ENCODE measurements at regions not wholly inside any gene's neighbourhood (a gene's known extent, or its start where the extent isn't known, plus 50 kb on each side); places are given as distances from the start of the nearest gene placed in this dataset.

DNA sequence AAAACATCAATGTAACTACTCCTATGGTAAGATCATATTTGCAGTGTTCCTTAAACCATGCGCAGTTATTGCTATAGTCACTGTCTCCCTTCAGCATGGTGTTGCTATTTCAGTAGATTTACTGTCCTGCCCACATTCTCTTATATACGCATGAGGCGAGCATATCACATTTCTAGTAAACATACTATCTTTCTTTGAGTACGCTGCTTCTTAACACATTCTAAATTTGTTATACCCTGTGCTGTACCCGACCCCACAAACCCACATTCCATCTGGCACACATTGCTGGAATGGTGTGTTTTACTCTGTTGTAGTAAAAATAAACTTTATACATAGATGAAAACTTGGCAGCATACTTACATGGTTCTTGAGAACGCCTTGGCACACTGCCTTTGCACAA is 163.3 kb downstream of the QPCT start:
- Histone ChIP-seq H3K4me1 (peaks cover 7 to 33% (median 28%) of the 10 kb centered on the region in 4 donors), H3K4me3 (no peak overlapping the region), H3K9me3 (peaks cover 0 to 4% (median 0%) of the 10 kb centered on the region in 4 donors), H3K36me3 (no peaks in the 10 kb centered on the region), H3K27ac (replicated peaks in 1 of 4) (peak overlapping the region in 3 of 4 donors; percentile 53 to 69 (median 60)), H3K27me3 (no peaks in the 10 kb centered on the region)
- DNase-seq (ENCODE audit: extremely low spot score), result no peak
- TF ChIP-seq, protein P1, sequence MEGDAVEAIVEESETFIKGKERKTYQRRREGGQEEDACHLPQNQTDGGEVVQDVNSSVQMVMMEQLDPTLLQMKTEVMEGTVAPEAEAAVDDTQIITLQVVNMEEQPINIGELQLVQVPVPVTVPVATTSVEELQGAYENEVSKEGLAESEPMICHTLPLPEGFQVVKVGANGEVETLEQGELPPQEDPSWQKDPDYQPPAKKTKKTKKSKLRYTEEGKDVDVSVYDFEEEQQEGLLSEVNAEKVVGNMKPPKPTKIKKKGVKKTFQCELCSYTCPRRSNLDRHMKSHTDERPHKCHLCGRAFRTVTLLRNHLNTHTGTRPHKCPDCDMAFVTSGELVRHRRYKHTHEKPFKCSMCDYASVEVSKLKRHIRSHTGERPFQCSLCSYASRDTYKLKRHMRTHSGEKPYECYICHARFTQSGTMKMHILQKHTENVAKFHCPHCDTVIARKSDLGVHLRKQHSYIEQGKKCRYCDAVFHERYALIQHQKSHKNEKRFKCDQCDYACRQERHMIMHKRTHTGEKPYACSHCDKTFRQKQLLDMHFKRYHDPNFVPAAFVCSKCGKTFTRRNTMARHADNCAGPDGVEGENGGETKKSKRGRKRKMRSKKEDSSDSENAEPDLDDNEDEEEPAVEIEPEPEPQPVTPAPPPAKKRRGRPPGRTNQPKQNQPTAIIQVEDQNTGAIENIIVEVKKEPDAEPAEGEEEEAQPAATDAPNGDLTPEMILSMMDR (IDR thresholded peaks at IDR 0.05), result no peak
- TF ChIP-seq POLR2AphosphoS5 (IDR thresholded peaks at IDR 0.05), result no peak
- TF ChIP-seq EP300 (IDR thresholded peaks at IDR 0.05), result no peak
- no peak for TF ChIP-seq POLR2A (IDR thresholded peaks at IDR 0.05; ENCODE audit: low read depth)
- intact Hi-C loops (cut with DNase I), result no loop called here
- WGBS, result 51% methylated on average over 6 of the region's 6 CpGs

DNA sequence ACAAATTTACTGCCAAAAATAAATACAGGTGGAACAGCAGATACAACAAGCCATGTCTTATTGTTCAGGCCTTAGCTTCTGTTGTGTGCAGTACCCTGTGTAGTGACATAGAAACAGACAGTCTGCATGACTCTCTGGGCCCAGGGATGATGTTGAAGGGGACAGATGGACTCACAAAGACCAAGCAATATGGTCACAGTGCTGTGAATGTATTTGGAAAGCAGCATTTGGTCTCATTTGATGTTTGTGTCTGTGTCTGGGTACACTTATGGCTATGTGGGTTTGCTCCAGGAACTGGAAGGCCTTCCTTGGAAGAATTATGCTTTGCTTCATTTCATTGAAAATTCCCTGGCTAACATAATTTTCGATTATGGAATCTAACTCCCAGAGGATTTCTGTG is 158.5 kb downstream of the CDC42EP3 start:
- Histone ChIP-seq H3K27ac (replicated peaks in 1 of 4) (no peak overlapping the region), H3K27me3 (no peaks in the 10 kb centered on the region), H3K4me3 (no peak overlapping the region), H3K9me3 (peaks cover 0 to 4% (median 0%) of the 10 kb centered on the region in 4 donors), H3K36me3 (no peaks in the 10 kb centered on the region), H3K4me1 (peaks cover 0 to 6% (median 4%) of the 10 kb centered on the region in 4 donors)
- intact Hi-C loops (cut with DNase I), result no loop called here
- TF ChIP-seq, protein P1 (IDR thresholded peaks at IDR 0.05), result no peak
- TF ChIP-seq POLR2A (IDR thresholded peaks at IDR 0.05; ENCODE audit: low read depth) (no peak), EP300 (IDR thresholded peaks at IDR 0.05) (no peak)
- whole genome bisulfite sequencing, result 82% methylated on average over 1 of the region's 1 CpG
- DNase-seq (ENCODE audit: extremely low spot score), result no peak

DNA sequence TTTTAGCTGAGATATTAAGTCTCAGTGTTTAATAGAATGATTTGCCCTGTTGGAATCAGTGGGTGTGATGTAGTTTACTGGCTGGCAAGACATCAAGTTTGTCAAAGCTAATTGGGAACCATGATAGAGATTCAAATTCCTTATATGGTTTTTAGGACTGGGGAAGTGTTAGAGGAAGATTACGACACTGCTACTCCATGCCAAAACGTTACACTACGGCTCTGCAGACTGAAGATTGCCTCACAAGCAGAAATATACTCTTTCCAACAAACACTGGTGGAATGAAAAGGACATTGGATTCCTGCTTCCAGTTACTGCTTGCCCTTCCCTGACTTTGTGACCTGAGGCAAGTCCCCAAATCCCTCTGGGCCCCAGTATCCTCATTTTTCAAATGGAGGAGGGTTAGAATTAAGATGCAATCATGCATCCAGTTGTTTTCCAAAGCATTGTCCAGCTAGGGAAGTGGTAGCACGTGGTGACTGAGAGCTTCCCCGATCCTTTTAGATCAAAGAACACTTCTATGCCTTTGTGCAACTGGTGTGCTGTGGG is 147.6 kb downstream of the CDC42EP3 start:
- intact Hi-C loops (cut with DNase I), result loop anchor here (10.0 kb wide), 1 partner anchor 59 kb away; no protein-coding TSS in a partner anchor
- Histone ChIP-seq H3K4me1 (peaks cover 19 to 68% (median 46%) of the 10 kb centered on the region in 4 donors), H3K27ac (replicated peaks in 1 of 4) (peak overlapping the region; percentile 70 to 82 (median 77)), H3K9me3 (no peaks in the 10 kb centered on the region), H3K27me3 (no peaks in the 10 kb centered on the region), H3K36me3 (no peaks in the 10 kb centered on the region), H3K4me3 (no peak overlapping the region)
- DNase-seq (ENCODE audit: extremely low spot score), result no peak
- peak; percentile 75 to 76 for TF ChIP-seq POLR2AphosphoS5 (IDR thresholded peaks at IDR 0.05)
- no peak for TF ChIP-seq POLR2A (IDR thresholded peaks at IDR 0.05; ENCODE audit: low read depth)
- TF ChIP-seq EP300 (IDR thresholded peaks at IDR 0.05), result no peak
- WGBS, result 18% methylated on average over 5 of the region's 5 CpGs

DNA sequence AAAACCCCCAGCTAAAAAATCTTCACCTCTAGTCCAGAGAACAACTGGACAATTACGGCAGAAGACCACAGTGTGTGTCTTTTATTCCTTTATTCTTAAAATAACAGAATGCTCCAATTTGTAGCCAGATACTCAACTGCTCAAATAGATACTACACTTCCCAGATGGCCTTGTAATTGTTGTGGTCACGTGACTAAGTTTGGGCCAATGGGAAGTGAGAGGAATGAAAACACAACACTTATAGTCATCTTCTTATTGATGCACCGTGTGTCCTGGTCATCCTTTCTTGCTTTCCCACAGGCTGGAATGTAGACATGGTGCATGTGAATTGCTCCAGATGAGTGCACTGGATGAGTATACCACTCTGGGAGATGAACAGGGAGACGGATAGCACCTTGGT is 145.1 kb downstream of the CDC42EP3 start:
- 70% methylated on average over 4 of the region's 4 CpGs for WGBS
- DNase-seq (ENCODE audit: extremely low spot score), result no peak
- intact Hi-C loops (cut with DNase I), result loop anchor here (10.0 kb wide), 1 partner anchor 62 kb away; no protein-coding TSS in a partner anchor

DNA sequence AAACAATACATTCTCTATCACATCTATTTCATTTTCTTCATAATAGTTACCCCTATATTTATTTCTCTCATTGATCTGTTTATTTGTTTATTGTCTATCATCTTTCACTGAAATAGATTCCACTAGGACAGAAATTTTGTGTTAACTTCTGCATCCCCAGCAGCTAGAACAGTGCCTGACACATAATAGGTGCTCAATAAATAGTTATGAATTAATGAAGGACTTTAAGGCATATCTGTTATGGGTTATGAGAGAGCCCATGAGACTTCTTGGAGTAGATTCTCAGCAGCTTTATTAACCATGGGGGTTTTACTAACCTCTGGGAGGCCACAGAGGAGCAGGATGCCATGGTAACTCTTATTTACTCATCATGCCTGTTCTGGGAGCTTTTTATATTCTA is 144.6 kb downstream of the CDC42EP3 start:
- TF ChIP-seq EP300 (IDR thresholded peaks at IDR 0.05), result no peak
- TF ChIP-seq POLR2A (IDR thresholded peaks at IDR 0.05; ENCODE audit: low read depth), result no peak
- TF ChIP-seq, protein P1 (IDR thresholded peaks at IDR 0.05), result no peak
- no peak for TF ChIP-seq POLR2AphosphoS5 (IDR thresholded peaks at IDR 0.05)
- Histone ChIP-seq H3K36me3 (no peaks in the 10 kb centered on the region), H3K27ac (replicated peaks in 1 of 4) (peak overlapping the region in 2 of 4 donors; percentile 32 to 82), H3K9me3 (no peaks in the 10 kb centered on the region), H3K4me3 (no peak overlapping the region), H3K27me3 (no peaks in the 10 kb centered on the region), H3K4me1 (peaks cover 19 to 81% (median 60%) of the 10 kb centered on the region in 4 donors)
- intact Hi-C loops (cut with DNase I), result loop anchor here (10.0 kb wide), 1 partner anchor 62 kb away; no protein-coding TSS in a partner anchor
- DNase-seq (ENCODE audit: extremely low spot score), result no peak

More for the DNA sequence above, 145.1 kb downstream of the CDC42EP3 start:
- TF ChIP-seq POLR2AphosphoS5 (IDR thresholded peaks at IDR 0.05), result no peak
- TF ChIP-seq EP300 (IDR thresholded peaks at IDR 0.05), result no peak
- TF ChIP-seq, protein P1 (IDR thresholded peaks at IDR 0.05), result no peak
- no peak for TF ChIP-seq POLR2A (IDR thresholded peaks at IDR 0.05; ENCODE audit: low read depth)
- H3K4me3 ChIP-seq, result no peak overlapping the region
- no peaks in the 10 kb centered on the region for H3K27me3 ChIP-seq
- peak overlapping the region in 2 of 4 donors; percentile 32 to 82 for H3K27ac ChIP-seq (replicated peaks in 1 of 4)
- H3K9me3 ChIP-seq, result no peaks in the 10 kb centered on the region
- H3K4me1 ChIP-seq, result peaks cover 19 to 85% (median 61%) of the 10 kb centered on the region in 4 donors
- no peaks in the 10 kb centered on the region for H3K36me3 ChIP-seq

Data from esophagus muscularis mucosa (tissue), 4 donors.